ENCODE measurements at regions not wholly inside any gene's neighbourhood (a gene's known extent, or its start where the extent isn't known, plus 50 kb on each side); places are given as distances from the start of the nearest gene placed in this dataset.

DNA sequence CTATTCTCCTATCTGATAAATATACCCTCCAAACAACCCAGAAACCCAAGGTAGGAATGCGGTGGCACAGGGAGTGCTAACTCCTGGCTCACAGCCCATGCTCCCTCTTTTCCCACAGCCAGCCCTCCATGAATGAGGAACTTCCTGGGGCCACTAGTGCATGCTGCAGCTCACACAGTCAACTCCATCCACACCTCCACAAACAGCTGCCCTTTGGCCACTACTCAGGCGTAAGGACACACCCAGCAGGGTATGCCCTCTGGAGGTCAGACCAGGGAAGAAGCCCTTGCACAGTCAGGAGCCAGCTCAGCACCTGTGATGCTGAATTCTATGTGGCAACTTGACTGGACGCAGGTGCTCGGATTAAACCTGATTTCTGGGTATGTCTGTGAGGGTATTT, 85.2 kb upstream of the PIK3CG start:
- TF ChIP-seq, protein P1, sequence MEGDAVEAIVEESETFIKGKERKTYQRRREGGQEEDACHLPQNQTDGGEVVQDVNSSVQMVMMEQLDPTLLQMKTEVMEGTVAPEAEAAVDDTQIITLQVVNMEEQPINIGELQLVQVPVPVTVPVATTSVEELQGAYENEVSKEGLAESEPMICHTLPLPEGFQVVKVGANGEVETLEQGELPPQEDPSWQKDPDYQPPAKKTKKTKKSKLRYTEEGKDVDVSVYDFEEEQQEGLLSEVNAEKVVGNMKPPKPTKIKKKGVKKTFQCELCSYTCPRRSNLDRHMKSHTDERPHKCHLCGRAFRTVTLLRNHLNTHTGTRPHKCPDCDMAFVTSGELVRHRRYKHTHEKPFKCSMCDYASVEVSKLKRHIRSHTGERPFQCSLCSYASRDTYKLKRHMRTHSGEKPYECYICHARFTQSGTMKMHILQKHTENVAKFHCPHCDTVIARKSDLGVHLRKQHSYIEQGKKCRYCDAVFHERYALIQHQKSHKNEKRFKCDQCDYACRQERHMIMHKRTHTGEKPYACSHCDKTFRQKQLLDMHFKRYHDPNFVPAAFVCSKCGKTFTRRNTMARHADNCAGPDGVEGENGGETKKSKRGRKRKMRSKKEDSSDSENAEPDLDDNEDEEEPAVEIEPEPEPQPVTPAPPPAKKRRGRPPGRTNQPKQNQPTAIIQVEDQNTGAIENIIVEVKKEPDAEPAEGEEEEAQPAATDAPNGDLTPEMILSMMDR (IDR thresholded peaks at IDR 0.05): no peak
- no peak for TF ChIP-seq EZH2 (IDR thresholded peaks at IDR 0.05; ENCODE audit: borderline replicate concordance, insufficient read depth, low read depth, low read length, poor library complexity, severe bottlenecking)
